HCEC 1CT (cell line): ENCODE measurements at regions not wholly inside any gene's neighbourhood (a gene's known extent, or its start where the extent isn't known, plus 50 kb on each side); places are given as distances from the start of the nearest gene placed in this dataset.
"Not testable (repeated sequence)": the region's sequence is repeated elsewhere in the genome, so short reads cannot be mapped to it uniquely, and the experiment has no call there.

Experiments used
- DNase-seq: peaks from one replicate; pipeline ENCODE4 v3.0.0-alpha.2; 2017

GRCh38 chr19:31821346-31821745 lies 472.1 kb upstream of the TSHZ3 start:
- no peak for DNase-seq

GRCh38 chr19:31825134-31826094 lies 476.2 kb upstream of the TSHZ3 start:
- DNase-seq: no peak

GRCh38 chr19:31826325-31826724 lies 477.1 kb upstream of the TSHZ3 start:
- no peak for DNase-seq

- no peak for DNase-seq
Observed at GRCh38 chr19:31831421-31832175, 482.4 kb upstream of the TSHZ3 start.

- no peak for DNase-seq
Observed at GRCh38 chr19:31832176-31832548, 482.9 kb upstream of the TSHZ3 start.

GRCh38 chr19:31834070-31834469 lies 484.8 kb upstream of the TSHZ3 start:
- DNase-seq: no peak

GRCh38 chr19:31838163-31838815 lies 489.1 kb upstream of the TSHZ3 start:
- no peak for DNase-seq

GRCh38 chr19:31840371-31840770 lies 491.1 kb upstream of the TSHZ3 start:
- DNase-seq: no peak

GRCh38 chr19:31841755-31842154 lies 492.5 kb upstream of the TSHZ3 start:
- no peak for DNase-seq

GRCh38 chr19:31863122-31863521 lies 482.3 kb upstream of the ZNF507 start:
- no peak for DNase-seq

GRCh38 chr19:31874313-31874712 lies 471.1 kb upstream of the ZNF507 start:
- DNase-seq: no peak

- no peak for DNase-seq
Observed at GRCh38 chr19:31875591-31875990, 469.8 kb upstream of the ZNF507 start.

- DNase-seq: no peak
Observed at GRCh38 chr19:31880283-31880682, 465.1 kb upstream of the ZNF507 start.

- DNase-seq: no peak
Observed at GRCh38 chr19:31881988-31882387, 463.4 kb upstream of the ZNF507 start.

- DNase-seq: no peak
Observed at GRCh38 chr19:31882709-31883108, 462.7 kb upstream of the ZNF507 start.

GRCh38 chr19:31883296-31883990 lies 462.0 kb upstream of the ZNF507 start:
- DNase-seq: no peak

GRCh38 chr19:31885280-31885853 lies 460.0 kb upstream of the ZNF507 start:
- DNase-seq: no peak

- no peak for DNase-seq
Observed at GRCh38 chr19:31890230-31890629, 455.2 kb upstream of the ZNF507 start.

- DNase-seq: no peak
Observed at GRCh38 chr19:31892060-31892459, 453.4 kb upstream of the ZNF507 start.

- not testable (repeated sequence) for DNase-seq
Observed at GRCh38 chr19:31893491-31893890, 451.9 kb upstream of the ZNF507 start.

- no peak for DNase-seq
Observed at GRCh38 chr19:31894451-31894850, 451.0 kb upstream of the ZNF507 start.

- DNase-seq: no peak
Observed at GRCh38 chr19:31897292-31897691, 448.1 kb upstream of the ZNF507 start.

- no peak for DNase-seq
Observed at GRCh38 chr19:31900991-31901390, 444.4 kb upstream of the ZNF507 start.
